ENCODE measurements at regions not wholly inside any gene's neighbourhood (a gene's known extent, or its start where the extent isn't known, plus 50 kb on each side); places are given as distances from the start of the nearest gene placed in this dataset.

- no peak for DNase-seq
Measured at GRCh38 chr9:1337169-1337568, 287.0 kb downstream of the DMRT2 start.

- DNase-seq = no peak
Measured at GRCh38 chr9:1340390-1340789, 290.2 kb downstream of the DMRT2 start.

GRCh38 chr9:1353291-1353690 lies 303.1 kb downstream of the DMRT2 start:
- no peak for DNase-seq

GRCh38 chr9:1354086-1354485 lies 303.9 kb downstream of the DMRT2 start:
- DNase-seq = no peak

- no peak for DNase-seq
Measured at GRCh38 chr9:1354606-1355005, 304.4 kb downstream of the DMRT2 start.

- no peak for DNase-seq
Measured at GRCh38 chr9:1355656-1356055, 305.5 kb downstream of the DMRT2 start.

GRCh38 chr9:1362845-1363244 lies 312.7 kb downstream of the DMRT2 start:
- no peak for DNase-seq

- DNase-seq = peak in 2 of 6 experiments; percentile 1 to 33
Measured at GRCh38 chr9:1366276-1366675, 316.1 kb downstream of the DMRT2 start.

- DNase-seq = no peak
Measured at GRCh38 chr9:1369297-1369696, 319.1 kb downstream of the DMRT2 start.

GRCh38 chr9:1373445-1373844 lies 323.3 kb downstream of the DMRT2 start:
- DNase-seq = no peak

- no peak for DNase-seq
Measured at GRCh38 chr9:1383899-1384455, 333.8 kb downstream of the DMRT2 start.

GRCh38 chr9:1384816-1385215 lies 334.7 kb downstream of the DMRT2 start:
- no peak for DNase-seq

GRCh38 chr9:1386420-1386819 lies 336.3 kb downstream of the DMRT2 start:
- no peak for DNase-seq

GRCh38 chr9:1388216-1388615 lies 338.1 kb downstream of the DMRT2 start:
- DNase-seq = no peak

- peak in 2 of 6 experiments; percentile 2 to 3 for DNase-seq
Measured at GRCh38 chr9:1400983-1401382, 350.8 kb downstream of the DMRT2 start.

GRCh38 chr9:1404940-1405339 lies 354.8 kb downstream of the DMRT2 start:
- DNase-seq = no peak

GRCh38 chr9:1411826-1412225 lies 361.7 kb downstream of the DMRT2 start:
- DNase-seq = no peak

GRCh38 chr9:1414711-1415131 lies 364.6 kb downstream of the DMRT2 start:
- DNase-seq = no peak

GRCh38 chr9:1415146-1415545 lies 365.0 kb downstream of the DMRT2 start:
- no peak for DNase-seq

GRCh38 chr9:1416261-1416660 lies 366.1 kb downstream of the DMRT2 start:
- no peak for DNase-seq

- no peak for DNase-seq
Measured at GRCh38 chr9:1421436-1421835, 371.3 kb downstream of the DMRT2 start.

- no peak for DNase-seq
Measured at GRCh38 chr9:1427875-1428274, 377.7 kb downstream of the DMRT2 start.

GRCh38 chr9:1429297-1429696 lies 379.1 kb downstream of the DMRT2 start:
- DNase-seq = no peak

GRCh38 chr9:1431461-1431860 lies 381.3 kb downstream of the DMRT2 start:
- DNase-seq = no peak

GRCh38 chr9:1434052-1434767 lies 384.1 kb downstream of the DMRT2 start:
- no peak for DNase-seq
